ENCODE measurements at regions not wholly inside any gene's neighbourhood (a gene's known extent, or its start where the extent isn't known, plus 50 kb on each side); places are given as distances from the start of the nearest gene placed in this dataset.
"Not testable (repeated sequence)": the region's sequence is repeated elsewhere in the genome, so short reads cannot be mapped to it uniquely, and the experiment has no call there.

- POLR2A ChIA-PET: no interaction called here
- CTCF ChIA-PET: no interaction called here
Measured at GRCh38 chr2:187679454-187679853, 125.2 kb upstream of the TFPI start.

- ChIA-PET CTCF (no interaction called here), POLR2A (no interaction called here)
Measured at GRCh38 chr2:187684174-187684573, 129.9 kb upstream of the TFPI start.

- ChIA-PET CTCF (no interaction called here), POLR2A (no interaction called here)
Measured at GRCh38 chr2:187686416-187687024, 132.3 kb upstream of the TFPI start.

GRCh38 chr2:187687585-187687984 lies 133.3 kb upstream of the TFPI start:
- ChIA-PET POLR2A (no interaction called here), CTCF (no interaction called here)

DNA sequence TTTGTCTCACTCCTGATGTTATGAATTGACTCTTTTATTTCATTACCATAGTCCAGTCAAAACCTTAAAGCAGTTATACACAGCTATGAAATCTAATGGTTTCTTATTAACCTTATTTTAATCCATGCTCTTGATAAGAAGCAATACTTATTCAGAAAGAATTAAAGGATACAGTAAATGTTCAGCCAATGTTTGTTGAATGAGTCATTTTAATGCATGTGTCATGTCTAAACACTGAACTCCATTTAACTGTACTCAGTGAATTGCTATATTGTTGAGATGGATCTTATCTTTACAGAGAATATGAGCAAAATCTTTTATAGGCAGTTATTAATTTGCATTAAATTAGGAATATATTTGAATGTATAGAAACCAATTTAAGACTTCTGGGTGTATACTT lies 135.1 kb upstream of the TFPI start:
- POLR2A ChIA-PET: no interaction called here
- CTCF ChIA-PET: no interaction called here

- ChIA-PET CTCF (no interaction called here), POLR2A (no interaction called here)
Measured at GRCh38 chr2:187693923-187694322, 139.7 kb upstream of the TFPI start.

- POLR2A ChIA-PET, CTCF ChIA-PET: not testable (repeated sequence)
Measured at GRCh38 chr2:187696644-187697043, 142.4 kb upstream of the TFPI start.

GRCh38 chr2:187698374-187699110 lies 144.3 kb upstream of the TFPI start:
- ChIA-PET CTCF (no interaction called here), POLR2A (no interaction called here)

- ChIA-PET CTCF (no interaction called here), POLR2A (no interaction called here)
Measured at GRCh38 chr2:187702157-187702556, 147.9 kb upstream of the TFPI start.

DNA sequence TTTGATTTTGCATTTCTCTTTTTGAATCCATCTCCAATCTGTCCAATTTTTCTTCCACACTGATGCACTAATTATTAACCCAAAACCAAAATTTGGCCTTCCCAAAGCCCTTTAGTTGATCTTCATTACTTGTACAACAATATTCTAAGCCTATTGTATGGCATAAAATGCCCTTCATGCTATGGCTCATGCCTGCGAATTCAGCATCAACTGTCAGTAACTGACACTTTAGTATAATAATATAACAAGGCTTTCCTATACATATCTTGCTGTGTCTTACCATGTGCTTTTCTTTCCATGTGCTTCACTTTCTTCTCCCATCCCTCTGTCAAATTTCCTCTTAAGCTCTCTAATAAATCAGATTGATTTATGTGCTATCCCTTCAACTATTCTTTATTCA lies 154.0 kb upstream of the TFPI start:
- POLR2A ChIA-PET: no interaction called here
- CTCF ChIA-PET: no interaction called here

DNA sequence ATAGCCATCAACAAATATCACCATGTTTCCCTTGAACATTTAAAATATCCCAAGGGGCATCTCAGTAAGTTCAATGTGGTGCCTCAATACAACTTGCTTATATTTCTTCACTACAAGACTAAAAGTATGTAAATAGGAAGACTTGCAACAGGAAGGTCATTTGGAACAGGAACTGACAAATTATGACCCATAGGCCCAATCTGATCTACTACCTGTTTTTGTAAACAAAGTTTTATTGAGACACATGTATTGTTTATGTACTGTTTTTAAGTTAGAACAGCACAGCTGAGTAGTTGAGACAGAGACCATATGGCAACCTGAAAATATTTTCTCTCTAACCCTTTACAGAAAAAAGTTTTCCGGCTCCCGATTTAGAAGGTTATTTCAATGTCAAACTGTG lies 154.8 kb upstream of the TFPI start:
- CTCF ChIA-PET: no interaction called here

DNA sequence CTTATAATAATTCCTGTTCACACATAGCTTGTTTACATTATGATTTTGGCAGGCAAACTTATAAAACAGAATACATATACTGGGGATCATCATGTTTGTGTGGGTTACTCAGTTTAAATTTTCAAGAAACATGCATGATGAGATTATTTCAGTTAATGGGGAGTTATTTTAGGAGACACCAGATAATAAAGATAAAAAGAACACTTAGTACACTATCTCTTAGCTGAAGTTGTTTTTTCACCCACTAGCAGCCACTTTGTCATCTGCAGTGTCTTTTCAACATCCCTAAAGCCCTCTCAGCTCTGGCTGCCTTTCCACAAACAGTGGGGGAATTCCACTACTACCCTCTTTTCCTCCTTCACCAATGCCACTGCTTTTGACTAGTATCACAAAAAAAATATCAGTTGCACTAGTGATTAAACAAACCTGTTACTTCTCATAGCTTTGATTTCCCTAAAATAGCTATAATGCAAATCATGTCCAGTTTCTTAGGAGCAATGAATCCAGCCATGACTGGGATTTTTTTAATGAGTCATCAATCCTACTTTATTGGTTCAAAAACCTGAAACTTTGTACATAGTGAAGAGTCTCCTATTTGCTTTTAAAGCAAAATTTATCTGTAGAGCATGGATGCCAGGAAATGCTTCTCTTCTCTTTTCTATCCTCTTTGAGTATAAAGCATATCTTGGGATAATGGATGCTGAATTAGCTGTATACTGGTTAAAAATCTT lies 156.7 kb upstream of the TFPI start:
- POLR2A ChIA-PET: no interaction called here
- CTCF ChIA-PET: no interaction called here

More for the DNA sequence above, 154.8 kb upstream of the TFPI start:
- POLR2A ChIA-PET: no interaction called here

DNA sequence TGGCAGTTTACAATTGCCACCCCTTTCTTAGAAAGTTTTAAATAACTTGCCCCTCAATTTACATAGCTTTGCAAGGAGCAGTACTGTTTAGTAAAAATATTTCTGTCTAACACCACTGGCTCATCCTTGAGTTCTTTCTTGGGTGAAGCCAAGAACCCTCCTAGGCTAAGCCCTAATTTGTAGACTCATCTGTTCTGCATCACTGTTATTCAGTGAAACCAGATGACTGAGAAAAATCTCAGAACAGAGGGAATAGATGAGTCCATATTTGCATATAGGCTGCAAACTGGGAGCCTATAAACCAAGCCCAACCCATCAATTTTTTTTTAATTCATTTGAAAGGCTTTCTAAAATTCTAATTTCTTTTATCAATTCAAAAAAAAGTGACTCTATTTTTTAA lies 161.4 kb upstream of the TFPI start:
- ChIA-PET POLR2A (no interaction called here), CTCF (no interaction called here)

GRCh38 chr2:187716301-187716700 lies 162.1 kb upstream of the TFPI start:
- ChIA-PET POLR2A (no interaction called here), CTCF (no interaction called here)

DNA sequence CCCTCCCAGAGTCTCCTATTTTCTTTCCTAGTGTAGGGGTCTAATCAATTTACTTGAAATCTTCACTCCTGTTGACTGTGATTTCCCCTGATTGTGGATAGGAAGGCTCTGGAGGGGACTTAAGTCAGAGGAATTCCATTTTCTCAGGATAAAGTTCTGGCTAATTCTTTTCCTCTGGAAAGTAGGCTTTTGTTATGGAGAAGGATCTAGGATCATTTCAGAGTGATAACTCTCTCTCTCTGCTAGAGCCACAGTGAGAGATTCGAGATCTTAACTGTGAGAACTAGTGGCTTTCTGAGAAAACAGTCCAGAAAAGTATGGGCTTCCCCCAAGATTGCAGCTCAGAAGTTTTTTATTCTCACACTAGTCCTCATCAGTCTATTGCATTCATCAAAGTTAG lies 163.9 kb upstream of the TFPI start:
- ChIA-PET POLR2A (no interaction called here), CTCF (no interaction called here)

GRCh38 chr2:187719510-187719909 lies 165.3 kb upstream of the TFPI start:
- POLR2A ChIA-PET: no interaction called here
- CTCF ChIA-PET: no interaction called here

- POLR2A ChIA-PET: no interaction called here
- CTCF ChIA-PET: no interaction called here
Measured at GRCh38 chr2:187748958-187749357, 194.7 kb upstream of the TFPI start.

DNA sequence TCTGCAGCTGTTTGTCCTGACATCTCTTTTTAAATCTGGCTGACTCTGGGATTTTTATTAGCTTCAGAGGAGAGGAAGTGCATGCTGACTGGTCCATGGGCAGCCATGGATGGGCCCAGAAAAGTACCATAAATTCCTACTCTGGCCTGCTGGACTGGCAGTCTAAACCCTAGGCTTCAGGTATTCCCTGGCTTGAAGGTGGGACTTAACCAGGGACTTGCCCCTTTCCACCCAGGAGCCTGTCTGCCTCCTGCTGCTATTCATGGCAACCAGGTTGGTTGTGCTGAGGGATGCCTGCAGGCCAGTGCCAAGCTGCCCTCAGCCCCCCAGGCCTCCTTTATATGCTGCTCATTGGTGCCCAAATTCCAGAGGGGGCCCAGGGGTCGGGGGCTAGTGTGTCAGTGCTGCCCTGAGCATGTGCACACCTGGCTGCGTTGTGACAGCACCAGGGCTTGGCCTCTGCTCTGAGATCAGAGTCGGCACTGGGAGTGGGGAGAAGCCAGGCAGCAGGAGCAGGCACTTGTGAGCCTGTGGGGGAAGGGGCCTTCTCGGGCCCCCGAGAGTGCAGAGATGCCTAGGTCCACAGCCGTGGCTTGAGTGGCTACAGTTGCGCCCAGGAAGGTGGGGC lies 195.7 kb upstream of the TFPI start:
- POLR2A ChIA-PET: no interaction called here
- CTCF ChIA-PET: no interaction called here

DNA sequence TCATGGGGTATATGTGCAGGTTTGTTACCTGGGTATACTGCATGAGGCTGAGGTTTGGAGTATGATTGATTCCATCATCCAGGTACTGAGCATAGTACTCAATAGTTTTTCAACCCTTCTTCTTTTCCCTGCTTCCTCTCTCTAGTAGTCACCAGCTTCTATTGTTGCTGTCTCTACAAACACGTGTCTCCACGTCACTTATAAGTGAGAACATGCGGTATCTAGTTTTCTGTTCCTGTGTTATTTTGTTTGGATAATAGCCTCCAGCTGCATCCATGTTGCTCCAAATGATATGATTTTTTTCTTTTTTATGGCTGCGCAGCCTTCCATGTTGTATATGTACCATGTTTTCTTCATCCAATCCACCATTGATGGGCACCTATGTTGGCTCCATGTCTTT lies 214.8 kb upstream of the TFPI start:
- CTCF ChIA-PET: no interaction called here
- POLR2A ChIA-PET: no interaction called here

DNA sequence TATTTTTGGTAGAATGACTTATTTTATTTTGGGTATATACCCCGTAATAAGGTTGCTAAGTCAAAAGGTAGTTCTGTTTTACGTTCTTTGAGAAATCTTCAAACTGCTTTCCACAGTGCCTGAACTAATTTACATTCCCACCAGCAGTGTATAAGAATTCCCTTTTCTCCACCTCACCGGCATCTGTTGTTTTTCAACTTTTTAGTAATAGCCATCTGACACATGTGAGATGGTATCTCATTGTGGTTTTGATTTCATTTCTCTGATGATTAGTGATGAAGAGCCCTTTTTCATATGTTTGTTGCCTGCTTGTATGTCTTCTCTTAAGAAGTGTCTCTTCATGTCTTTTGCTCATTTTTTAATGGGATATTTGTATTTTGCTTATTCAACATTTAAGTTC lies 215.2 kb upstream of the TFPI start:
- POLR2A ChIA-PET: no interaction called here
- CTCF ChIA-PET: no interaction called here

- CTCF ChIA-PET: no interaction called here
Measured at GRCh38 chr2:187774551-187775071, 220.4 kb upstream of the TFPI start.

More at GRCh38 chr2:187774551-187775071, 220.4 kb upstream of the TFPI start:
- POLR2A ChIA-PET: no interaction called here

Measured in activated CD8-positive, alpha-beta memory T cell treated with anti-CD3 and anti-CD28 coated beads for 36 hours (primary cell).